SK-N-SH treated with all-trans-retinoic acid at 6 μM for 48 hours (cell line): ENCODE measurements at regions not wholly inside any gene's neighbourhood (a gene's known extent, or its start where the extent isn't known, plus 50 kb on each side); places are given as distances from the start of the nearest gene placed in this dataset.
"Not testable (repeated sequence)": the region's sequence is repeated elsewhere in the genome, so short reads cannot be mapped to it uniquely, and the experiment has no call there.

ENCODE experiments used
- ARNTL ChIP-seq: fragments of 450-650 bp; formaldehyde crosslinking; IDR thresholded peaks from 2 replicates; pipeline ENCODE4 v1.5.0; 2020; ENCODE audit warnings: low read depth, mild to moderate bottlenecking, moderate library complexity, borderline replicate concordance
- ISL1 ChIP-seq: fragments of 250-450 bp; sonication (Bioruptor Pico); IDR thresholded peaks from 2 replicates; pipeline ENCODE4 v2.1.2; 2022; ENCODE audit warnings: mild to moderate bottlenecking, moderate library complexity
- RARB ChIP-seq: fragments of 250-450 bp; sonication (Bioruptor Pico); IDR thresholded peaks from 2 replicates; pipeline ENCODE4 v1.8.0; 2021; ENCODE audit warnings: mild to moderate bottlenecking, moderate library complexity
- TSHZ2 ChIP-seq: fragments of 250-450 bp; sonication (Bioruptor Pico); IDR thresholded peaks from 2 replicates; pipeline ENCODE4 v1.5.0; 2020; ENCODE audit warnings: mild to moderate bottlenecking, moderate library complexity
- TF ChIP-seq, protein P1 (sequence below): fragments of 250-450 bp; sonication (Bioruptor Pico); IDR thresholded peaks from 2 replicates; pipeline ENCODE4 v1.8.0; 2021; ENCODE audit warnings: low read depth, mild to moderate bottlenecking, moderate library complexity, borderline replicate concordance

- not testable (repeated sequence) for TF ChIP-seq TSHZ2 (CRISPR knock-in tag); ISL1 (CRISPR knock-in tag); RARB (CRISPR knock-in tag); ARNTL
- TF ChIP-seq, protein P1, sequence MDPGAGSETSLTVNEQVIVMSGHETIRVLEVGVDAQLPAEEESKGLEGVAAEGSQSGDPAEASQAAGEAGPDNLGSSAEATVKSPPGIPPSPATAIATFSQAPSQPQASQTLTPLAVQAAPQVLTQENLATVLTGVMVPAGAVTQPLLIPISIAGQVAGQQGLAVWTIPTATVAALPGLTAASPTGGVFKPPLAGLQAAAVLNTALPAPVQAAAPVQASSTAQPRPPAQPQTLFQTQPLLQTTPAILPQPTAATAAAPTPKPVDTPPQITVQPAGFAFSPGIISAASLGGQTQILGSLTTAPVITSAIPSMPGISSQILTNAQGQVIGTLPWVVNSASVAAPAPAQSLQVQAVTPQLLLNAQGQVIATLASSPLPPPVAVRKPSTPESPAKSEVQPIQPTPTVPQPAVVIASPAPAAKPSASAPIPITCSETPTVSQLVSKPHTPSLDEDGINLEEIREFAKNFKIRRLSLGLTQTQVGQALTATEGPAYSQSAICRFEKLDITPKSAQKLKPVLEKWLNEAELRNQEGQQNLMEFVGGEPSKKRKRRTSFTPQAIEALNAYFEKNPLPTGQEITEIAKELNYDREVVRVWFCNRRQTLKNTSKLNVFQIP, result not testable (repeated sequence)
Observed at GRCh38 chr2:113365290-113365689, 72.2 kb upstream of the ZNG1B start.
